Fibroblast of villous mesenchyme (primary cell): ENCODE measurements at regions not wholly inside any gene's neighbourhood (a gene's known extent, or its start where the extent isn't known, plus 50 kb on each side); places are given as distances from the start of the nearest gene placed in this dataset.

Experiments
- DNase-seq: peaks from one replicate; pipeline ENCODE4 v3.0.0-alpha.2; 2010; ENCODE audit warnings: low read depth
- H3K4me3 ChIP-seq: 2 replicates; pipeline ENCODE4 v1.5.1; 2011; ENCODE audit warnings: low read depth, mild to moderate bottlenecking, low read length
- TF ChIP-seq, protein P1 (sequence below): IDR thresholded peaks from 2 replicates; pipeline ENCODE4 v1.5.1; 2012; ENCODE audit warnings: low read depth, mild to moderate bottlenecking, low read length; ENCODE audit not compliant: insufficient read depth

DNA sequence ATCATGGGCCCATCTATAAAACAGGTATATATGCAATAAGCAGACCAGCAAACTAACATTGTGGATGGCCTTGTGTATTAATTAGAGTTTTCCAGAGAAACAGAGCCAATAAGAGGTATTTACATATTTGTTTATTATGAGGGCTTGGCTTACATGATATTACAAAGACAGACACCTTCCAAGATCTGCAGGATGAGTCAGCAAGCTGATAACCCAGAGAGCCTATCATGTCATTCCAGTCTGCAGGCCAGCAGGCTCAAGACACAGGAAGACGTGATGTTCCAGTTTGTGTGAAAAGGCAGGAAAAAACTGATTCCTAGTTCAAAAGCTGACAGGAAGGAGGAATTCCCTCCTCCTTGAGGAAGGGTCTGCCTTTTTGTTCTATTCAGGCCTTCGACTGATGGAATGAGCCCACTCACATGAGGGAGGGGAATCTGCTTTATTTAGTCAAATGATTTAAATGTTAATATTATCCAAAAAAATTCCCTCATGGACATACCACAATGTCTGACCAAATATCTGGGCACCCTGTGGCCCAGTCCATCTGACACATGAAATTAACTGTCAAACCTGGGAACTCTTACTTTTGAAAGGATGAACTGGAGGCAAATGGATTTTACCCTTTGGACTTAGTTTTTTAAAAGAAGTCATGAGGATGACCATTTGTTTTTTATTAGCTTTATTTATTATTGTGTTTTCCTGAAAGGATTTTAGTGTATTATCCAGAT lies 161.2 kb upstream of the CHD1 start:
- TF ChIP-seq, protein P1, sequence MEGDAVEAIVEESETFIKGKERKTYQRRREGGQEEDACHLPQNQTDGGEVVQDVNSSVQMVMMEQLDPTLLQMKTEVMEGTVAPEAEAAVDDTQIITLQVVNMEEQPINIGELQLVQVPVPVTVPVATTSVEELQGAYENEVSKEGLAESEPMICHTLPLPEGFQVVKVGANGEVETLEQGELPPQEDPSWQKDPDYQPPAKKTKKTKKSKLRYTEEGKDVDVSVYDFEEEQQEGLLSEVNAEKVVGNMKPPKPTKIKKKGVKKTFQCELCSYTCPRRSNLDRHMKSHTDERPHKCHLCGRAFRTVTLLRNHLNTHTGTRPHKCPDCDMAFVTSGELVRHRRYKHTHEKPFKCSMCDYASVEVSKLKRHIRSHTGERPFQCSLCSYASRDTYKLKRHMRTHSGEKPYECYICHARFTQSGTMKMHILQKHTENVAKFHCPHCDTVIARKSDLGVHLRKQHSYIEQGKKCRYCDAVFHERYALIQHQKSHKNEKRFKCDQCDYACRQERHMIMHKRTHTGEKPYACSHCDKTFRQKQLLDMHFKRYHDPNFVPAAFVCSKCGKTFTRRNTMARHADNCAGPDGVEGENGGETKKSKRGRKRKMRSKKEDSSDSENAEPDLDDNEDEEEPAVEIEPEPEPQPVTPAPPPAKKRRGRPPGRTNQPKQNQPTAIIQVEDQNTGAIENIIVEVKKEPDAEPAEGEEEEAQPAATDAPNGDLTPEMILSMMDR, result no peak
- DNase-seq, result no peak
- no peak overlapping the region for H3K4me3 ChIP-seq

GRCh38 chr5:99088309-99088708 lies 159.5 kb upstream of the CHD1 start:
- TF ChIP-seq, protein P1, result no peak
- DNase-seq, result no peak
- no peak overlapping the region for H3K4me3 ChIP-seq

DNA sequence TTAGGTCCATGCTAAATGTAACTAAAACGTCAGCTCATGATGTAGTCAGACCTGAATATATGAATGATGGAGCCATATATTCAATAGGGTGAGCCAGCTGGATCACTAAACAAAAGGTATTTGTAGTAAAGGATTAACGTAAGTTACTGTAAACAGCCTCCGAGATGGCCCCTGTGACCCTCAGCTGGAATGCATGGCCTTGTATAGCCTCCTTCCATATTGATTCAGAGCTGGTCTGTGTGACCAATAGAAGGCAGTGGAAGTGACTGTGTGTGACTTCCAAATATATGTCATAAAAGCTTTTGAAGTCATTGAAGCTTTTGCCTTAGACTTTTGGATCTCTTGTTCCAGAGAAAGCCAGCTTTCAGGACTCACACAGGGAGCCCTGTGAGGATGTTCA lies 154.4 kb upstream of the CHD1 start:
- no peak overlapping the region for H3K4me3 ChIP-seq
- TF ChIP-seq, protein P1, result no peak
- no peak for DNase-seq

GRCh38 chr5:99081711-99082110 lies 152.9 kb upstream of the CHD1 start:
- TF ChIP-seq, protein P1, result no peak
- DNase-seq, result no peak
- no peak overlapping the region for H3K4me3 ChIP-seq

- no peak overlapping the region for H3K4me3 ChIP-seq
- DNase-seq, result no peak
Observed at GRCh38 chr5:99076723-99077640, 148.2 kb upstream of the CHD1 start.

GRCh38 chr5:99072846-99073245 lies 144.0 kb upstream of the CHD1 start:
- TF ChIP-seq, protein P1, result no peak
- no peak overlapping the region for H3K4me3 ChIP-seq

More at GRCh38 chr5:99076723-99077640, 148.2 kb upstream of the CHD1 start:
- TF ChIP-seq, protein P1, result no peak

More at GRCh38 chr5:99072846-99073245, 144.0 kb upstream of the CHD1 start:
- no peak for DNase-seq
